ENCODE measurements at regions not wholly inside any gene's neighbourhood (a gene's known extent, or its start where the extent isn't known, plus 50 kb on each side); places are given as distances from the start of the nearest gene placed in this dataset.

DNA sequence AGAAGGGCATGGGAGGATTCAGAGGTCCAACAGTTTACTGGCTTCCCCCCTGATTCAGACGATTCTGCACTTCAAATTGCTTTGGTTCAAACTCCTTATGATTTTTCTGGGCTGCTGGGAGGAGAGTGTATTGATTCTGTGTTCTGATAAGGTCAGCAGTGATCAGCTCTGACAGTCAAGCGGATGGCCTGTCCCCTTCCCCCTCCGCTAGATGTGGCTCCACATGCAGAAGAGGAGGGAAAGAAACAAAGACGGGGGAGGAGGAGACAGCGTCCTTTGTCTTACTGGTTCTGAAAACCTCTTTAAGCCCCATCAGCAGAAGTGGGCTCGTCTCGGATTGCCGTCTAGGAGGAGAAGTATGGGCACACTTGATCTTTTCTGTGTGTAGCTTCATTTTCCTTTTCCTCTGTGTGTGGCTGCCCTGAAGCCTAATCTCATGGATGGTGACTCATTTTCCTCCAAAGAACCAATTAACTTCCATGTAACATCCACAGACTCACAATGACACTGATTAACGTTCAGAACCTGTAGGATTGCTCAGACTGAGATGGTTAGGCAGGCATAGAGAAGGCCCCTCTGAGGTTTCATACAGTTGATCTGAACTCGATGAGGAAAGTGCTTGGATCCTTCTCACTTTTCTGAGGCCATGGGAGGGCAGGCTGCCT is 162.4 kb upstream of the PPP2R3A start:
- H3K27ac ChIP-seq = no peak overlapping the region
- DNase-seq (ENCODE audit: low read depth in 1 of 2, low spot score in 1 of 2) = no peak

DNA sequence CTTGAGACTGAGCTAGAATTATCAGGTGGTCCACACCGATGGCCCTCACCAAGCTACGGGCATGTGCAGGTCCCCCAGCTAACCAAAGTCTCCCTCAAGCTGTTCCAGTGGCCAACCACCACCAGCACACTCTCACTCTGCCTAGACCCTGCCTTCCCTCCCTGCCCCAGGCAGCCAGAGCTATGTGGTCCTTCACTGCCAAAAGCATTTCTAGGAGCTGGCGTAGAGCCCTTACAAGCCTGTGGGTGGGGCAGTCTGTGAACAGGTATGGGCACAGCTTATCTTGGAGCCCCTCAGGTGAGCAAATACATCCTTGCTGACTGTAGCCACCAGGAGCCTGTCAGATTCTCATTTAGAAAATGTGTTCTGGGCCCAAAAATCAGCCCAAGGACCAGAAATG is 159.8 kb upstream of the PPP2R3A start:
- no peak overlapping the region for H3K27ac ChIP-seq
- H3K4me1 ChIP-seq (ENCODE audit: low read depth) = no peaks in the 10 kb centered on the region
- TF ChIP-seq, protein P1, sequence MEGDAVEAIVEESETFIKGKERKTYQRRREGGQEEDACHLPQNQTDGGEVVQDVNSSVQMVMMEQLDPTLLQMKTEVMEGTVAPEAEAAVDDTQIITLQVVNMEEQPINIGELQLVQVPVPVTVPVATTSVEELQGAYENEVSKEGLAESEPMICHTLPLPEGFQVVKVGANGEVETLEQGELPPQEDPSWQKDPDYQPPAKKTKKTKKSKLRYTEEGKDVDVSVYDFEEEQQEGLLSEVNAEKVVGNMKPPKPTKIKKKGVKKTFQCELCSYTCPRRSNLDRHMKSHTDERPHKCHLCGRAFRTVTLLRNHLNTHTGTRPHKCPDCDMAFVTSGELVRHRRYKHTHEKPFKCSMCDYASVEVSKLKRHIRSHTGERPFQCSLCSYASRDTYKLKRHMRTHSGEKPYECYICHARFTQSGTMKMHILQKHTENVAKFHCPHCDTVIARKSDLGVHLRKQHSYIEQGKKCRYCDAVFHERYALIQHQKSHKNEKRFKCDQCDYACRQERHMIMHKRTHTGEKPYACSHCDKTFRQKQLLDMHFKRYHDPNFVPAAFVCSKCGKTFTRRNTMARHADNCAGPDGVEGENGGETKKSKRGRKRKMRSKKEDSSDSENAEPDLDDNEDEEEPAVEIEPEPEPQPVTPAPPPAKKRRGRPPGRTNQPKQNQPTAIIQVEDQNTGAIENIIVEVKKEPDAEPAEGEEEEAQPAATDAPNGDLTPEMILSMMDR (IDR thresholded peaks at IDR 0.05; ENCODE audit: low read depth, low read length) = no peak
- no peak for DNase-seq (ENCODE audit: low read depth in 1 of 2, low spot score in 1 of 2)
- no peaks in the 10 kb centered on the region for H3K9me3 ChIP-seq (ENCODE audit: low read depth)
- H3K4me3 ChIP-seq = no peak overlapping the region
- no peaks in the 10 kb centered on the region for H3K27me3 ChIP-seq
- H3K36me3 ChIP-seq = no peaks in the 10 kb centered on the region

More for the DNA sequence above, 162.4 kb upstream of the PPP2R3A start:
- no peak overlapping the region for H3K4me3 ChIP-seq
- TF ChIP-seq, protein P1 (IDR thresholded peaks at IDR 0.05; ENCODE audit: low read depth, low read length) = no peak
- no peaks in the 10 kb centered on the region for H3K36me3 ChIP-seq
- H3K4me1 ChIP-seq (ENCODE audit: low read depth) = no peaks in the 10 kb centered on the region
- no peaks in the 10 kb centered on the region for H3K9me3 ChIP-seq (ENCODE audit: low read depth)
- H3K27me3 ChIP-seq = no peaks in the 10 kb centered on the region

DNA sequence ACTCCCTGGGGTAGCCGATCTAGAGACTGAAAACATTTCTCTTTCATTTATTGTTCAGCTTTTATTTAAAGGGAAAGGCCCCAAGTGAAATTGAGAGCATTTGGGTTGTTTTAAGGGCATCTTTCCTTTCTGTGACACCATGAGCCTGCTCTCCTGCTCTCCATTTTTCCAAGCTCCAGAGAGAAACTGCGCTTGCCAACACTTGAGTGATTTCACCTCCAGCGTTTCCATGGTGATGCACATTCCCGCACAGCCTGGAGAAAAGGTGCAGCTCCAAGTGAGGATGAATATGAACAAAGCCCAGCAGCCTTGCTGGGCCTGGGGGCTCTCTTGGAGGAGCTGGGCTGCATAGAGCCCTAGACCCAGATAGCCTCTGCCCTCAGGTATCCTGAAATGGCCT is 159.2 kb upstream of the PPP2R3A start:
- no peak overlapping the region for H3K4me3 ChIP-seq
- H3K36me3 ChIP-seq = no peaks in the 10 kb centered on the region
- DNase-seq (ENCODE audit: low read depth in 1 of 2, low spot score in 1 of 2) = no peak
- TF ChIP-seq, protein P1 (IDR thresholded peaks at IDR 0.05; ENCODE audit: low read depth, low read length) = no peak
- no peak overlapping the region for H3K27ac ChIP-seq
- no peaks in the 10 kb centered on the region for H3K27me3 ChIP-seq
- no peaks in the 10 kb centered on the region for H3K9me3 ChIP-seq (ENCODE audit: low read depth)
- no peaks in the 10 kb centered on the region for H3K4me1 ChIP-seq (ENCODE audit: low read depth)

DNA sequence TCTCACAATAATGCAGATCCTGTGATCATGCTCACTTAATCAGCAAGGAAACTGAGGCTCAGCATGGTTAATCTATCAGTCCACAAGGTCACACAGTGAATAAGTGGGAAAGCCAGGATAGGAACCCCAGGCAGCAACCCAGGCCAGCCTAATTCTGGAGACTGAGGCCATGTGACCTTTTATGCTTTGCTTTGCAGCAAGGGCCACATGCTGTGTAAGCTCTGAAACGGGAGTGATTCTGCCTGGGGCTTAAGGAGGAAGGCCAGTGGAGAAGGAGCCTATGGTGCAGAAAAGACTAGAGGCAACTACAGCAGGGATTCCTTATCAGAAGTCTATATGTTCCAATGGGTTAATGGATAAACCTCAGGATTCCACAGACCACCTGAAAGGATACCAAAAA is 157.6 kb upstream of the PPP2R3A start:
- no peak for DNase-seq (ENCODE audit: low read depth in 1 of 2, low spot score in 1 of 2)
- no peaks in the 10 kb centered on the region for H3K9me3 ChIP-seq (ENCODE audit: low read depth)

DNA sequence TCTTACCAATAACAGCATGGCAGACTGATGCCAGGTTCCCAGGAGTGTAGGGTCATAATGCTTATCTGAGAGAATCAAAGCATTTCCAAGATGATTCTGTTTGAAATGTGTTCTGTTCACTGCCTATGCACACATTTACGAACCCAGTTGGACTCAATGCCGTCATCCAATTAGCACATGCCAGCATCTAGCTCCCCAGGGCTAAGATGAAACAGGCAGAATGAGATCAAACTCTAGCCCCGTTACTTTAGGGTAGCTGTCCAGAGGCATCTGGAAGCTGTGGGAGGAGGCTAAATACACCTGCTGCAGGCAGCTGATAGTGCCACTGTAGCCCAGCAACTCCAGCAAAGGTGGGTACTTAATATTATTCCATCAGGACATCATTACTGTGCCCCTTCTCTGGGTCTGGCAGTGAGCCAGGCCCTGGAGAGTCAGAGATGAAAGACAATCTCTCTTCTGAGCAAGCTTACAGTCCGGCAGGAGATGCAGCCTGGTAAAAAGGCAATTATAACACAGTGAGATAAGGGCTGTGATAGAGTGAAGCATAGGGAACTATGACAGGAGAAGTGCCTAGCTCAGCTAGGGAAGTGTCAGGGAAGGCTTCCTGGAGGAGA is 156.4 kb upstream of the PPP2R3A start:
- H3K36me3 ChIP-seq = no peaks in the 10 kb centered on the region
- no peak overlapping the region for H3K27ac ChIP-seq
- no peak for DNase-seq (ENCODE audit: low read depth in 1 of 2, low spot score in 1 of 2)
- H3K4me3 ChIP-seq = no peak overlapping the region
- H3K9me3 ChIP-seq (ENCODE audit: low read depth) = no peaks in the 10 kb centered on the region
- no peaks in the 10 kb centered on the region for H3K27me3 ChIP-seq
- TF ChIP-seq, protein P1 (IDR thresholded peaks at IDR 0.05; ENCODE audit: low read depth, low read length) = no peak
- no peaks in the 10 kb centered on the region for H3K4me1 ChIP-seq (ENCODE audit: low read depth)

More for the DNA sequence above, 157.6 kb upstream of the PPP2R3A start:
- Histone ChIP-seq H3K4me1 (ENCODE audit: low read depth) (no peaks in the 10 kb centered on the region), H3K27ac (no peak overlapping the region), H3K27me3 (no peaks in the 10 kb centered on the region), H3K36me3 (no peaks in the 10 kb centered on the region), H3K4me3 (no peak overlapping the region)
- TF ChIP-seq, protein P1 (IDR thresholded peaks at IDR 0.05; ENCODE audit: low read depth, low read length) = no peak
